Endothelial cell (in vitro differentiated cells): ENCODE measurements at regions not wholly inside any gene's neighbourhood (a gene's known extent, or its start where the extent isn't known, plus 50 kb on each side); places are given as distances from the start of the nearest gene placed in this dataset.

Experiments used
- DNase-seq: peaks from one replicate; pipeline ENCODE4 v3.0.0; 2021; ENCODE audit warnings: low spot score
- H3K27ac Mint-ChIP-seq: one replicate; pipeline ENCODE4 v1.8.0; 2021; ENCODE audit warnings: mixed read lengths, inconsistent platforms; ENCODE audit not compliant: unreplicated experiment
- H3K27me3 Mint-ChIP-seq: one replicate; pipeline ENCODE4 v1.8.0; 2021; ENCODE audit warnings: mild to moderate bottlenecking, moderate library complexity, mixed read lengths, inconsistent platforms; ENCODE audit not compliant: unreplicated experiment
- H3K36me3 Mint-ChIP-seq: one replicate; pipeline ENCODE4 v1.8.0; 2021; ENCODE audit warnings: mild to moderate bottlenecking, low read depth, mixed read lengths, inconsistent platforms; ENCODE audit not compliant: unreplicated experiment
- H3K4me1 Mint-ChIP-seq: one replicate; pipeline ENCODE4 v1.8.0; 2021; ENCODE audit warnings: mild to moderate bottlenecking, mixed read lengths, inconsistent platforms; ENCODE audit not compliant: unreplicated experiment
- H3K4me3 Mint-ChIP-seq: one replicate; pipeline ENCODE4 v1.8.0; 2021; ENCODE audit warnings: mild to moderate bottlenecking, mixed read lengths, inconsistent platforms; ENCODE audit not compliant: unreplicated experiment
- H3K9me3 Mint-ChIP-seq: one replicate; pipeline ENCODE4 v1.8.0; 2021; ENCODE audit warnings: mixed read lengths, inconsistent platforms; ENCODE audit not compliant: unreplicated experiment
- TF ChIP-seq, protein P1 (sequence below): fragments of 200-600 bp; sonication (generic); IDR thresholded peaks from one replicate; pipeline ENCODE4 v1.5.0; 2021; ENCODE audit warnings: antibody characterized with exemption; ENCODE audit not compliant: unreplicated experiment

DNA sequence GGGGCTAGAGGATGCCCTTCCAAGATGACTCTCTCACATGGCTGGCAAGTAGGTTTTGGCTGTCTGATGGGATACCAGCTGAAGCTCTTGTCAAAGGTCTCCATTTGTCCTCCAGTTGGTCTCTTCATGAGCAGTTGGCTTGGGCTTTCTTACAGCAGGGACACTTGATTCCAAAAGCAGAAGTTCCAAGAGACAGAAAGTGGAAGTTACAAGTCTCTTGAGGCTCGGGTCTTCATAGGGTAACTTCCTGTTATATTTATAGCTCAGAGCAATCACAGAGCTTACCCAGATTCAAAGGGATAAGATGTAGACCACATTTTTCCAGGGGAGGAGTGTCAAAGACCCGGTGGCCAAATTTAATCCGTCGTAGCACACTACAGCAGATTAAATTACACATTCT is 440.0 kb downstream of the RFC3 start:
- TF ChIP-seq, protein P1, sequence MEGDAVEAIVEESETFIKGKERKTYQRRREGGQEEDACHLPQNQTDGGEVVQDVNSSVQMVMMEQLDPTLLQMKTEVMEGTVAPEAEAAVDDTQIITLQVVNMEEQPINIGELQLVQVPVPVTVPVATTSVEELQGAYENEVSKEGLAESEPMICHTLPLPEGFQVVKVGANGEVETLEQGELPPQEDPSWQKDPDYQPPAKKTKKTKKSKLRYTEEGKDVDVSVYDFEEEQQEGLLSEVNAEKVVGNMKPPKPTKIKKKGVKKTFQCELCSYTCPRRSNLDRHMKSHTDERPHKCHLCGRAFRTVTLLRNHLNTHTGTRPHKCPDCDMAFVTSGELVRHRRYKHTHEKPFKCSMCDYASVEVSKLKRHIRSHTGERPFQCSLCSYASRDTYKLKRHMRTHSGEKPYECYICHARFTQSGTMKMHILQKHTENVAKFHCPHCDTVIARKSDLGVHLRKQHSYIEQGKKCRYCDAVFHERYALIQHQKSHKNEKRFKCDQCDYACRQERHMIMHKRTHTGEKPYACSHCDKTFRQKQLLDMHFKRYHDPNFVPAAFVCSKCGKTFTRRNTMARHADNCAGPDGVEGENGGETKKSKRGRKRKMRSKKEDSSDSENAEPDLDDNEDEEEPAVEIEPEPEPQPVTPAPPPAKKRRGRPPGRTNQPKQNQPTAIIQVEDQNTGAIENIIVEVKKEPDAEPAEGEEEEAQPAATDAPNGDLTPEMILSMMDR, result no peak
- Mint-ChIP-seq H3K27me3 (no peaks in the 10 kb centered on the region), H3K9me3 (no peaks in the 10 kb centered on the region), H3K27ac (no peak overlapping the region), H3K4me3 (no peak overlapping the region), H3K36me3 (no peaks in the 10 kb centered on the region), H3K4me1 (no peaks in the 10 kb centered on the region)
- DNase-seq, result no peak

DNA sequence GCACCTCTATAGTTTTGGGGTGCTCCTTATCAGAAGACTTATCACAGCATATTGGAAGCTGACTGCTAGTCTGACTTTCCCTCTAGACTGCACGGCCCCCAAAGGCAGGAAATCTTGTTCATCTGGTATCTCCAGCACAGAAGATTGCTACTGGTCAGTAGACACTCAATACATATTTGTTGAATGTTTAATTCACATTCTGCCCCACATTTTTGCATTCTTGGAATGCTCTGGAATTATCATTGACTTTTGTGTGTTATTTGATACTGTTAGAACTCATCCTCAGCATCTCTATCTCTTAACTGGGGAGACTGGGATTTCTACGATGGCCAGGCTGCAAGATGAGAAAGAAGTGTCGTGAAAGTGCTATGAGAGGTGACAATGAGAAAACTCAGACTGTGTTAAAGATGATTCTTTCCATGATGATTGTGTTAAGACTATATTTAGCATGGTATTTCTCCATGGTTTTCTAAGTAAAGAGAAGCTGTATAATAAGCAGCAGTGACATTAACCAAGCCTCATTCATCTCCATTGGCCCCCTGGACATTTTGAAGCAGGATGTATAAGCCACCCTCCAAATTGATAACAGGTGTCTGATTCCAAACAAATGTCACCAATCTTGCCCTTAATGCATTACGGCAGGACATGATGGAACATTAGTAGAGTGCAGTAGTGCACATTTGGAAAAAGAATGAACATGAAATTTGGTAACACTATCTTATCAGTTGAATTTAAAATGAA is 440.9 kb downstream of the RFC3 start:
- Mint-ChIP-seq H3K27me3 (no peaks in the 10 kb centered on the region), H3K4me1 (no peaks in the 10 kb centered on the region), H3K9me3 (no peaks in the 10 kb centered on the region), H3K36me3 (no peaks in the 10 kb centered on the region), H3K4me3 (no peak overlapping the region), H3K27ac (no peak overlapping the region)
- TF ChIP-seq, protein P1, result no peak
- DNase-seq, result no peak

GRCh38 chr13:34263681-34264080 is 445.7 kb downstream of the RFC3 start:
- Mint-ChIP-seq H3K27me3 (no peaks in the 10 kb centered on the region), H3K4me3 (no peak overlapping the region), H3K9me3 (no peaks in the 10 kb centered on the region), H3K4me1 (no peaks in the 10 kb centered on the region), H3K27ac (no peak overlapping the region), H3K36me3 (no peaks in the 10 kb centered on the region)
- no peak for DNase-seq
- TF ChIP-seq, protein P1, result no peak

DNA sequence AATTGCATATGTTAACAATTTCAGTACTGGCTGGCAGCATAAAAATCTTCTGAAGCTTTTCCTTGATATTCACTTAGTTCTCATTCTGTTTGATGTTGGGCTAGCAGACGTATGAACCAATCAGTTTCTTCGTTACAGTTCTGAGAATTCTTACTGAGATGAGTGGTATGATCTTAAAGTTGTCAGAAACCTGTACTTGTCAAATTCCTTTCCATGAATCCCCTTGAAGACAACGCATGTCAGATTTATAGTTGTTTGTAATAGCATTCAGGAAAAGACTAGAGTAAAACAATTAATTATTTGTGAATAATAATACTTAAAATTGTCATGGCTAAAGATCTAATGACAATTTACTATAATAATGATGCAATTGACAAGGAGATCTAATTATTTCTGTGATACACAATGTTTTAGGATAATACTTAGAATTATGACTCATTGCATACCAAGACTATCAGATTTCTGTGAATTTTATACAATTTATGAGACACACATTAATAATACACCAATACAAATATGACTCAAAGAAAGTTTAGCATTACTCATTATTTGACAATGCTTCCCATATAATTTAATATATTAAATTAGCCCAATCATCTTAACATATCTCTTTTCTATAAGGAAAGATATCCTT is 447.2 kb downstream of the RFC3 start:
- Mint-ChIP-seq H3K4me3 (no peak overlapping the region), H3K36me3 (no peaks in the 10 kb centered on the region), H3K27me3 (no peaks in the 10 kb centered on the region), H3K9me3 (no peaks in the 10 kb centered on the region), H3K4me1 (no peaks in the 10 kb centered on the region), H3K27ac (no peak overlapping the region)
- no peak for DNase-seq
- TF ChIP-seq, protein P1, result no peak

GRCh38 chr13:34276764-34277163 is 458.8 kb downstream of the RFC3 start:
- Mint-ChIP-seq H3K27ac (no peak overlapping the region), H3K9me3 (no peaks in the 10 kb centered on the region), H3K4me1 (no peaks in the 10 kb centered on the region), H3K36me3 (no peaks in the 10 kb centered on the region), H3K27me3 (no peaks in the 10 kb centered on the region), H3K4me3 (no peak overlapping the region)
- no peak for DNase-seq
- TF ChIP-seq, protein P1, result no peak
